GM10248 (cell line): ENCODE measurements at regions not wholly inside any gene's neighbourhood (a gene's known extent, or its start where the extent isn't known, plus 50 kb on each side); places are given as distances from the start of the nearest gene placed in this dataset.

Source experiments
- CTCF ChIA-PET: fragments of 300-600 bp; sonication (Branson Sonifier 250); formaldehyde crosslinking; extraction: SDS; loops from one replicate; lab custom pipeline; 2021; ENCODE audit warnings: antibody characterized with exemption; lab: Yijun Ruan, JAX
- POLR2A ChIA-PET: fragments of 350-650 bp; sonication (Branson Sonifier 250); formaldehyde crosslinking; extraction: SDS; loops from one replicate; lab custom pipeline; 2020; ENCODE audit warnings: antibody characterized with exemption; lab: Yijun Ruan, JAX
- DNase-seq: peaks from one replicate; pipeline ENCODE4 v3.0.0; 2012; ENCODE audit errors: extremely low spot score
- CTCF ChIP-seq: IDR thresholded peaks from 2 replicates; pipeline ENCODE4 v1.5.1; 2012; ENCODE audit warnings: mild to moderate bottlenecking, low read depth; ENCODE audit errors: extremely low read depth, missing control alignments, control extremely low read depth

- CTCF ChIA-PET = interaction anchor here (0.7 to 1.5 kb wide), 4 partner anchors 10 to 184 kb away, joined by 3 to 5 read pairs (median 3); no protein-coding TSS in a partner anchor
- POLR2A ChIA-PET = no interaction called here
- no peak for TF ChIP-seq CTCF
- no peak for DNase-seq
Observed at GRCh38 chr7:121810831-121811672, 61.9 kb upstream of the PTPRZ1 start.

- no peak for DNase-seq
- POLR2A ChIA-PET = no interaction called here
- TF ChIP-seq CTCF = no peak
- CTCF ChIA-PET = interaction anchor here (0.9 to 1.9 kb wide), 3 partner anchors 10 to 187 kb away, joined by 3 to 4 read pairs (median 3); no protein-coding TSS in a partner anchor
Observed at GRCh38 chr7:121807078-121807477, 65.9 kb upstream of the PTPRZ1 start.

GRCh38 chr7:121803039-121803438, 69.9 kb upstream of the PTPRZ1 start:
- no peak for TF ChIP-seq CTCF
- no peak for DNase-seq
- POLR2A ChIA-PET = no interaction called here
- CTCF ChIA-PET = interaction anchor here (1.2 kb wide), 1 partner anchor 191 kb away, joined by 3 read pairs; no protein-coding TSS in a partner anchor

GRCh38 chr7:121800916-121801675, 71.9 kb upstream of the PTPRZ1 start:
- DNase-seq = no peak
- no peak for TF ChIP-seq CTCF
- CTCF ChIA-PET = interaction anchor here (0.9 to 1.2 kb wide), 2 partner anchors 11 to 25 kb away, joined by 3 read pairs; no protein-coding TSS in a partner anchor
- POLR2A ChIA-PET = no interaction called here

- no peak for TF ChIP-seq CTCF
- no peak for DNase-seq
- ChIA-PET CTCF (interaction anchor here (0.9 kb wide), 1 partner anchor 149 kb away, joined by 3 read pairs; no protein-coding TSS in a partner anchor), POLR2A (no interaction called here)
Observed at GRCh38 chr7:121798896-121799295, 74.1 kb upstream of the PTPRZ1 start.

GRCh38 chr7:121798453-121798840, 74.5 kb upstream of the PTPRZ1 start:
- no peak for TF ChIP-seq CTCF
- CTCF ChIA-PET = no interaction called here
- POLR2A ChIA-PET = no interaction called here
- DNase-seq = no peak
